Stimulated activated naive CD4-positive, alpha-beta T cell treated with Interleukin-2 at 50 U/mL for 16 hours (primary cell): ENCODE measurements at regions not wholly inside any gene's neighbourhood (a gene's known extent, or its start where the extent isn't known, plus 50 kb on each side); places are given as distances from the start of the nearest gene placed in this dataset.

ENCODE experiments used
- DNase-seq: peaks from one replicate; lab custom pipeline; 2025; lab: John Stamatoyannopoulos, UW

DNA sequence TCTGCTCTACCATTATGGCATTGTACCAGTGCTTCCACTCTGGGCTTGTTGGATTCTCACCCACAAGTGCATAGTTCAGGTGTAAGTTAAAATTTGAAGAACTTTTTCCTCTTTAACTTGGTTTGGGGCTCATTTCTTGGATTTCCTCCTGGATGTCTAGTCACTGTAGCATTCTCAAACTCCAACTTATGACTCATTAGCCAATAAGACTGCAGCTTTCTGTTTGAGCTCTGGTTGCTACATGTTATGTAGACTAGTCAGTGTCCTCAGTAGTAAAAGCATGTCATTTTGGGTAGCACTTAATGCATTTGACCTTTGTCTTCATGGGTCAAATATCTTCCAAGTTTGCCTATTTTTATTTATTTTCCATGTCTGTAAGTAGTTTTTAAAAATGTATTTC is 790.8 kb downstream of the BRINP1 start:
- DNase-seq = no peak

GRCh38 chr9:118583414-118583813 is 785.8 kb downstream of the BRINP1 start:
- no peak for DNase-seq

DNA sequence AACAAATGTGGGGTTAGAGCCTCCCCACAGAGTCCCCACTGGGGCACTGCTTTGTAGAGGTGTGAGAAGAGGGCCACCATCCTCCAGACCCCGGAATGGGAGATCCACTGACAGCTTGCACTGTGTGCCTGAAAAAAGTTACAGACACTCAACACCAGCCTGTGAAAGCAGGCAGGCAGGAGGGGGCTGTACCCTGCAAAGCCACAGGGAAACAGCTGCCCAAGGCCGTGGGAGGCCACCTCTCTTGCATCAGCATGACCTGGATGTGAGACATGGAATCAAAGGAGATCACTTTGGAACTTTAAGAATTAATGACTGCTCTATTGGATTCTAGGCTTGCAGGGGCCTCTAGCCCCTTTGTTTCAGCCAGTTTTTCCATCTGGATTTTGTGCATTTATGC is 782.3 kb downstream of the BRINP1 start:
- no peak for DNase-seq

DNA sequence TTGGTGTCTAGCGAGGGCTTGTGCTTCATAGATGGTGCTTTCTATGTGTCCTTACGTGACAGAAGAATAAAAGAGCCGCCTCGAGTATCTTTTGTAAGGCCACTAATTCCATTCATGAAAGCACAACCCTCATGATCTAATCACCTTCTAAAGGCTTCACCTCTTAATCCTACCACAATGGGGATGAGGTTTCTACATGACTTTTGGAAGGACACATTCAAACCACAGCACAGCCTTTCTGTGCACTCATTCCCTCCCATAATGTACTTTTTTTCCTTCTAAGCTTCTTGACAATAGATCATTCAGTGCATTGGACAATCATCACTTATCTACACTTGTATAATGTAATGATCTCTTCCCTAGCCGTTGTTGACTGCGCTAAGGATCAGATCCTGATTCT is 774.8 kb downstream of the BRINP1 start:
- no peak for DNase-seq

DNA sequence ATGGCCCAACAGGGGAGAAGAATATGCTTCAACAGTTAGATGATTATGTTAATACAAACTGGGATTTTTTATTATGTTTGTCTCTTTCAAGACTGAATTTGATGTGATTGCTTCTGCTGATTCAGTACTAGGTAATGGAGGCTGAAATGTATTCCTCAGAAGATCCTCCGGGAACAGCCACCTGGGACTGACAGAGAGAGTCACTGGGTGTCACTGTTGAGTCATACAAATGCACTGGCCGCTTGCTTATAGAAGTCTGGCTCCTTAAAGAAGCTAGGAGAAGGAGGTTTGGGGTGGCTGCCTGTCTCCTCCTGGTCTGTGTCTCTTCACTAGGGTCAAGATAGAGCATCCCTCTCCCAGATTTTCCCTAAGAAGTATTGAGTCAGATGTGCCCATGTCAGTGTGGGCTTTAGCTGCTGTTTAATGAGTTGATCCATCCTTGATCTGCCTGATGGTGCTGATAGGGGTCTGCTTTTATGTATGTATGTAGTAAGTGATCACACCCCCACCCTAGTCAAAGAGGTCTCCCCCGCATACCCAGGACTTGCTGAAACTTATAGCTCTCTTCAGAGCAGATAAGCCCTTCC is 773.4 kb downstream of the BRINP1 start:
- no peak for DNase-seq

DNA sequence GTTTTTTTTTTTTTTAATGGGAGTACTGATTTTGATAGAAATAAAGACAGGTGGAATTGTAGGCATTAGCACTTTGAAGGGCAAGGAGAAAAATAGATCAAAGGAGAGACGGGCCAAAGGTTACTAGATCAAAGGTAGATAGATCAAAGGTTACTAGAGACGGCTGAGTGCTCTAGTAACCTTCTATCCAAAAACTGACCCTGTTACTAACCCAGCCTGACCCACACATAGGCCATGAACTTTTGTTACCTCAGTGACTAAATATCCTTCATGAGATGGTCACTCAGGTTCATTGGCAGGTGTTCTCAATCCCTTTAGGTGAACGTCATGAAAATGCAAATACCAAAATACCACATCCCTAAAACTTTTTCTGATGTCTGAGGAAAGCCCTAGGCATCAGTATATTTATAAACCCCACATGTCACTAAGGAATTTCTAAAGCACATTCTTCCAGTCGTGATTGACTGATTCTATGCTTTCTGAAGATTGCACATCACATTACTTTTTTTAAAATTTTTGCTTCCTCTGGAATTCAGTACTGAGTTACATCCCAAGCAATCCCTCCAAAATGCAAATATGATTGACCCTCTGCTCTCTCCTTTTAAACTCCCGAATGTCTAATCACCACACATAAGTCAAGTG is 772.7 kb downstream of the BRINP1 start:
- DNase-seq = no peak

- DNase-seq = no peak
Measured at GRCh38 chr9:118606668-118607067, 762.6 kb downstream of the BRINP1 start.

DNA sequence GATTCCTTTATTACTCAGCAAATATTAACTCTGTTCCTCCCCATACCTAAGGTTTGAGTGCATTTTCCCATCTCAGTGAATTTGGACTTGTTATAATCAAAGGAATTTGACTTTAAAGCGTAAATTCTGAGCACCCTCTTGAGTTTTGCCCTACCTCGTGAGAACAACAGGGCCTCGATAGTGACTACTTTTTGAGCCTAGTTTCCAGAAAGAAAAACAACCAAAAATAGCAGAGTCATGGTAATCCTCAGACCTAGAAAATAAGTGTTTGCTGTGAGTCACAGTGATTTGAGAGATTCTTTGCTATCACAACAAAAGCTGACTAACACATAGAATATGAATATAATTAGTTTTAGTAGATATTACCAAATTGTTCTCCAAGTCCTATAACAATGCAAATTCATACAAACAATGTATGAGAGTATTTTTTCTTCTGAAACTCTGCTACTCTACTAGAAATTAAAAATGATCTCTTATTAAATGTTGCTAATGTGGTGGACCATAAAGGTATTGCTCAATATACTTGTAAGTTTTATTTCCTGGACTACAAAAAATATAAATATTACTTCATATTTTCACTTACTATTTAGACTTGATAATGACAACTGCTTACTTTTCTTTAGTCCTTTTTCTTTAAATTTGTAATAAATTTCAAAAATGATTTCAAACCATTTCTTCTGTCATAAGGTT is 759.7 kb downstream of the BRINP1 start:
- no peak for DNase-seq

GRCh38 chr9:118612201-118612600 is 757.0 kb downstream of the BRINP1 start:
- DNase-seq = no peak

DNA sequence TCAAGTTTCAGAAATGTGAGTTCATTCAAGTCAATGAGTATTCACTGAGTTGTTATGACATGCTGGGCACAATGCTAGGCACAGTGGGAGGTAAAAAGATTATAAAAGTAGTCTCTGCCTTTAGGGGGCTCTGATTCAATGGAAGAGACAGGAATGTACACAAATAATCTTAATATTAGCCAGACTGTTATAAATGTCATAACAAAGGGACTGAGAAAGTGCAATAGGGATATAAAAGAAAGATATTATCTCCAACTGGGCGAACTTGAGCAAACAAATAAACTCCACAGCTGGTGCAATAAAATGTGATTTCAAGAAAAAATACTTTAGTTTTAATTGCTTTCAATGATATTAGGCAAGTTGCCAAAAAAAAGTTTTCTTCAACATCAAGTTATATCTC is 755.2 kb downstream of the BRINP1 start:
- no peak for DNase-seq

- DNase-seq = no peak
Measured at GRCh38 chr9:118618084-118618483, 751.2 kb downstream of the BRINP1 start.

GRCh38 chr9:118618849-118619248 is 750.4 kb downstream of the BRINP1 start:
- DNase-seq = no peak

GRCh38 chr9:118624608-118625007 is 744.6 kb downstream of the BRINP1 start:
- no peak for DNase-seq

DNA sequence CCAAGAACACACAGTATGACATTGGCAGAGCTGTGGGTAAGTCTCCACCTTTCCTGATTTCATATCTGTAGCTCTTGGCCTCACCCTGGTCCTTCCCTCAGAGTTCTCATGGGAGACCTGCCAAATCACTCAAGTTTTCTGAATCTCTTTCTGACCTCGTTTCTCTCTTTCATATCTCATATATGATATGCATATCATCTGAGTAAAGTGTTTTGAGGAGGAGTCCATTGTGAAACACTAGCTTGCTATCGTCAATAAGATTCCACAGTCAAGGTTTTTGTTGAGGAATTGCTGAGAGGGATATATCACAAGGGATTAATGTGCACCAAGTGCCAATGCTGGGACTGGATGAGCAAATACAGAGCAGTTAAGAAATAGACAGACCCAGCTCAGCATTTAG is 739.2 kb downstream of the BRINP1 start:
- no peak for DNase-seq

DNA sequence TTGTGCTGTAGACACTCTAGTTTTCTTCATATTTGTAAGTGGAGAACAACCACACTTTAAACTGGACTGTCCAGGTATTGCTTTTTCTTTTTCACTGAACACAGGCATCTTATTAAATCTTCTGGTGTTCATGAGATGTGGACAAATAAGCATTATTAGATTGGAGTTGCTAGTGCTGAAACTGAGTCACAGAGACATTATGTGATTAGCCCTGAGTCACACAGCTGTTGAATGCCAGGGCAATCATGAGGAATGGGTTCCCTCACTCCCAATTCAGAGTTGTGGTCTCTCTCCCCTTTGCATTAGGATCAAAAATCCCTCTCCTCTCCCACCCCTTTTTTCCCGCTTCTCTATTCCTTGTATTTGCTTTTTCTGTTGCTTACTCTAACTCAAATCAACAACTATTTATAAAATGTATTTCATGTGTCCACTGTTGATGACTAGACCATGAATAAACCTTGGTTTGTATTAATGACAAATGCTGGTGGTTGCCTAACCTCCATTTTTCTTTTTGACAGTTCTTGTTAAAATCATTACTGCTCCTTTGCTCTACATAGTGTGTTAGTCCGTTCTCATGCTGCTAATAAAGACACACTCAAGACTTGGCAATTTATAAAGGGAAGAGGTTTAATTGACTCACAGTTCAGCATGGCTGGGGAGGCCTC is 738.2 kb downstream of the BRINP1 start:
- DNase-seq = no peak

DNA sequence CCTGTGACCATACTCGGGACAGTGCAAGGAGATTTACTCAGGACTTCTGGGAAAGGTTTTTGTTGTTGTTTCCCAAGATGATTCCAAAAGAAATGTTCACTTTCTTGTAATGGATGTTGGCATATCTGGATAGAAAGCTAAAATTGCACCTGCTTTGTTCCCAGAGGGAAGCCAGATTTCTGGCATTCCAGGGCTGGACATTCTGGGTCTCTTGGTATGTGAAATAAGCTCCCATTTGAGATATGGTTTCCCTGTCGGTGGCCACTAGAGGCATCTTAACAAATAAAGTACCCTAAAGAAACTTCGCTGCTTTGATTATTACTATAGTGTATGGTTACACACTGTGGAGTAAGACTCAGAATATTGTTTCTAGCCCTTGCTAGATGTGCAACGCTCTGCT is 737.3 kb downstream of the BRINP1 start:
- DNase-seq = no peak

DNA sequence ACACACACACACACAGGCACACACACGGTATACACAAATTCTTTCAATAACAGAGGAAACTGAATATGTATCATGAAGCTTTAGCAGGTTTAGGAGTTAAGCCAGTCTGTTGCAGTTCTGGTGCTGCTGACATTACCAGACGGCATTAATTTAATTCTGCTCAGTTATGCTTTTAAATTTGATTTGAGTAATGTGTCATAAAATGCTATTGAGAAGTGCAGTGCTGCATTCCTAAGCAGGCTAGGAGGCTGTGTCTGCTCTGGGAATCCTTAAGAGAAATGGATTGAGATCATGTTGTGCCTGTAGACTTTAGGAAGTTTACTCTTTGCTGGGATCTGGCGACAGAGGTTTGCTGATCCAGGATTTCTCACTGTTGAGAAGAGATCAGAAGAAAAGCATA is 733.8 kb downstream of the BRINP1 start:
- DNase-seq = no peak

GRCh38 chr9:118637681-118638080 is 731.6 kb downstream of the BRINP1 start:
- no peak for DNase-seq

DNA sequence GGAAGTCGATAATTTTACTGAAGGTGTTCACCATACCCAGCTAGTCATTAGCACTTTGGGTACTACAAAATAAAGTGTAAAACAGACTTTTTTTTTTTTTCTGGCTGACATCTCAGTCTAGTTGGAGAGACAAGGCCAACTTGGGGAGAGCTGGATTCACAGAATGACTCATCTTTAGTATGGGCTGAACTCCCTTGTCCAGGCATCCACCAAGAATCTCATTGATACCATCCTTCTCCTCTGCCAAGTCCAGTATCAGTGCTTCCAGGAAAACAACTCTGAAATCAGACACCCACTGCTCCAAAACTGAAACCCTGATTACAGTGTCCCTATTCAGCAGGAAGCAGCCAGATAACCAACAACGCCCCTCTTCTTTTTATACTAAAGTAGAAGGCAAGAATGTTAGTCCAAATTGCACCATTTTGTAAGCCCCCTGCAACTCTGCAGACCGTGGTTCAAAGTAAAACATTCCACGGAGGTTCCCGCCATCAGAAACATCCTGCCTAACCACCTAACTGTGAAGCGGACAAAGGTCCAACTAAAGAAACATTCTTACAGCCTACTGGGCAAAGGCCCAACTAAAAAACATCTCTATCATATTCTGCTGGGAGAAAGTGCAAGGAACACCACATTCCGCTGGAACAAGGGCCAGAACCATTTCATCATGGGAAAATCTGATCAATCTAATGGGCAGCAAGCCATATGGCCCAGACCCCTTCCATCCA is 728.2 kb downstream of the BRINP1 start:
- no peak for DNase-seq

- DNase-seq = no peak
Measured at GRCh38 chr9:118643118-118643517, 726.1 kb downstream of the BRINP1 start.

GRCh38 chr9:118644066-118644465 is 725.2 kb downstream of the BRINP1 start:
- DNase-seq = no peak

GRCh38 chr9:118647331-118647730 is 721.9 kb downstream of the BRINP1 start:
- DNase-seq = no peak
